ENCODE measurements at regions not wholly inside any gene's neighbourhood (a gene's known extent, or its start where the extent isn't known, plus 50 kb on each side); places are given as distances from the start of the nearest gene placed in this dataset.

- TF ChIP-seq CTCF (IDR thresholded peaks at IDR 0.05), result no peak
- no peak for TF ChIP-seq POLR2A (IDR thresholded peaks at IDR 0.05)
- no peak for TF ChIP-seq EP300 (IDR thresholded peaks at IDR 0.05; ENCODE audit: low read depth)
Measured at GRCh38 chr1:108017698-108018097, 52.7 kb upstream of the VAV3 start.

All from transverse colon (tissue), 3 donors.